SK-N-MC (cell line): ENCODE measurements at regions not wholly inside any gene's neighbourhood (a gene's known extent, or its start where the extent isn't known, plus 50 kb on each side); places are given as distances from the start of the nearest gene placed in this dataset.

Experiments
- EZH2 ChIP-seq: fragments of 200-600 bp; sonication (generic); IDR thresholded peaks from one replicate; pipeline ENCODE4 v1.6.1; 2017; ENCODE audit warnings: antibody characterized with exemption
- FOXP2 ChIP-seq: optimal IDR thresholded peaks from 2 replicates; pipeline ENCODE3; 2011; ENCODE audit warnings: mild to moderate bottlenecking, moderate library complexity; ENCODE audit not compliant: insufficient read depth; ENCODE audit errors: extremely low read length, control extremely low read depth
- POLR2AphosphoS5 ChIP-seq: IDR thresholded peaks from 2 replicates; pipeline ENCODE4 v1.6.1; 2012; ENCODE audit warnings: mild to moderate bottlenecking, low read depth, low read length, borderline replicate concordance

DNA sequence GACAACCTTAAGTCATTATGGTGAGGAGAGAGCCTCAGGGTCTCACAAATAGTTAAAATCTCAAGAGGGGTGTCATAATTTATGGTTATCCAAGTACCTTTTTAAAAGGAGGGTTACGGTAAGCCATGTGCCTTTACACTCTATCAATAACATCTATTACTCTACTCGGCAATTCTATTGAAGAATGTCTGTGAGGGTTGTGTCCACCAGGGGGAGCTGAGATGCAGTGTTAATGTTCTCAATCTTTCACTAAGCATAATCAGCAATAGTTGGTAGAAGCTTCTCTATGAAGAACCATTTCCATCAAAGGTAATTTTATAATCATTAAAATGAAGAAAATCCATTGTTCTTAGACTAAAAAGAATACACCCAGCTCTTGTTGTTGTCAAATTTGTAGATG is 457.4 kb downstream of the CENPC start:
- TF ChIP-seq EZH2 (no peak), POLR2AphosphoS5 (no peak), FOXP2 (no peak)
